Keratinocyte (primary cell): ENCODE measurements at regions not wholly inside any gene's neighbourhood (a gene's known extent, or its start where the extent isn't known, plus 50 kb on each side); places are given as distances from the start of the nearest gene placed in this dataset.

Source experiments
- CTCF ChIP-seq, 3 experiments: IDR thresholded peaks in 1 of 3; conservative IDR thresholded peaks in 1 of 3; optimal IDR thresholded peaks in 1 of 3; 2 replicates in 2 of 3; 3 replicates in 1 of 3; pipeline versions ENCODE3 to v1.5.1; 2011; ENCODE audit warnings: low read length in 3 of 3, mild to moderate bottlenecking in 3 of 3, moderate library complexity in 2 of 3, control low read depth in 1 of 3, inconsistent platforms in 1 of 3; ENCODE audit not compliant: insufficient read depth in 2 of 3; ENCODE audit errors: extremely low read depth in 1 of 3
- EZH2 ChIP-seq: IDR thresholded peaks from one replicate; pipeline ENCODE4 v1.6.1; 2012; ENCODE audit warnings: inconsistent platforms, mild to moderate bottlenecking, low read length, moderate library complexity

- no peak for TF ChIP-seq CTCF (optimal IDR thresholded peaks at IDR 0.05 in 1 of 3, IDR thresholded peaks at IDR 0.05 in 1 of 3, conservative IDR thresholded peaks at IDR 0.05 in 1 of 3; ENCODE audit: extremely low read depth in 1 of 3, insufficient read depth in 2 of 3, low read length in 3 of 3)
- TF ChIP-seq EZH2: no peak
Observed at GRCh38 chr2:88999365-88999764, 307.9 kb downstream of the RPIA start.
